ENCODE measurements at regions not wholly inside any gene's neighbourhood (a gene's known extent, or its start where the extent isn't known, plus 50 kb on each side); places are given as distances from the start of the nearest gene placed in this dataset.

GRCh38 chr7:81355911-81356310 is 413.9 kb downstream of the HGF start:
- CTCF ChIA-PET = no interaction called here
- Mint-ChIP-seq H3K27me3 (ENCODE audit: insufficient read depth, unreplicated experiment) (no peaks in the 10 kb centered on the region), H3K27ac (ENCODE audit: unreplicated experiment) (no peak overlapping the region), H3K36me3 (ENCODE audit: insufficient read depth, unreplicated experiment) (no peaks in the 10 kb centered on the region), H3K9me3 (ENCODE audit: unreplicated experiment) (no peaks in the 10 kb centered on the region), H3K4me3 (ENCODE audit: unreplicated experiment) (no peak overlapping the region), H3K4me1 (ENCODE audit: low read depth, unreplicated experiment) (no peaks in the 10 kb centered on the region)
- BruUV-seq (replicated peaks) = no TSS peak
- TF ChIP-seq, protein P1, sequence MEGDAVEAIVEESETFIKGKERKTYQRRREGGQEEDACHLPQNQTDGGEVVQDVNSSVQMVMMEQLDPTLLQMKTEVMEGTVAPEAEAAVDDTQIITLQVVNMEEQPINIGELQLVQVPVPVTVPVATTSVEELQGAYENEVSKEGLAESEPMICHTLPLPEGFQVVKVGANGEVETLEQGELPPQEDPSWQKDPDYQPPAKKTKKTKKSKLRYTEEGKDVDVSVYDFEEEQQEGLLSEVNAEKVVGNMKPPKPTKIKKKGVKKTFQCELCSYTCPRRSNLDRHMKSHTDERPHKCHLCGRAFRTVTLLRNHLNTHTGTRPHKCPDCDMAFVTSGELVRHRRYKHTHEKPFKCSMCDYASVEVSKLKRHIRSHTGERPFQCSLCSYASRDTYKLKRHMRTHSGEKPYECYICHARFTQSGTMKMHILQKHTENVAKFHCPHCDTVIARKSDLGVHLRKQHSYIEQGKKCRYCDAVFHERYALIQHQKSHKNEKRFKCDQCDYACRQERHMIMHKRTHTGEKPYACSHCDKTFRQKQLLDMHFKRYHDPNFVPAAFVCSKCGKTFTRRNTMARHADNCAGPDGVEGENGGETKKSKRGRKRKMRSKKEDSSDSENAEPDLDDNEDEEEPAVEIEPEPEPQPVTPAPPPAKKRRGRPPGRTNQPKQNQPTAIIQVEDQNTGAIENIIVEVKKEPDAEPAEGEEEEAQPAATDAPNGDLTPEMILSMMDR (IDR thresholded peaks at IDR 0.05; ENCODE audit: insufficient read depth in 1 of 2, low read depth in 1 of 2, low read length in 1 of 2, severe bottlenecking in 1 of 2, unreplicated experiment in 1 of 2) = no peak
- no peaks in the 10 kb centered on the region for H3K4me1 ChIP-seq
- H3K9me3 ChIP-seq = no peaks in the 10 kb centered on the region
- no peak for DNase-seq
- POLR2A ChIA-PET = no interaction called here
- H3K4me3 ChIP-seq (ENCODE audit: low read depth, low read length) = no peak overlapping the region
- H3K36me3 ChIP-seq (ENCODE audit: control insufficient read depth, insufficient read depth, low read length) = no peaks in the 10 kb centered on the region
- H3K27me3 ChIP-seq (replicated peaks; ENCODE audit: control insufficient read depth, insufficient read depth, low read length) = no peaks in the 10 kb centered on the region
- intact Hi-C loops (cut with micrococcal nuclease; ENCODE audit: unreplicated experiment) = no loop called here

- no peaks in the 10 kb centered on the region for H3K36me3 ChIP-seq (ENCODE audit: control insufficient read depth, insufficient read depth, low read length)
- intact Hi-C loops (cut with micrococcal nuclease; ENCODE audit: unreplicated experiment) = no loop called here
- Mint-ChIP-seq H3K9me3 (ENCODE audit: unreplicated experiment) (peaks cover 13% of the 10 kb centered on the region), H3K4me1 (ENCODE audit: low read depth, unreplicated experiment) (peaks cover 5% of the 10 kb centered on the region), H3K4me3 (ENCODE audit: unreplicated experiment) (no peak overlapping the region), H3K36me3 (ENCODE audit: insufficient read depth, unreplicated experiment) (no peaks in the 10 kb centered on the region), H3K27me3 (ENCODE audit: insufficient read depth, unreplicated experiment) (no peaks in the 10 kb centered on the region), H3K27ac (ENCODE audit: unreplicated experiment) (no peak overlapping the region)
- no peak for DNase-seq
- ChIA-PET POLR2A (no interaction called here), CTCF (no interaction called here)
- no TSS peak for BruUV-seq (replicated peaks)
- H3K27me3 ChIP-seq (replicated peaks; ENCODE audit: control insufficient read depth, insufficient read depth, low read length) = no peaks in the 10 kb centered on the region
- TF ChIP-seq, protein P1 (IDR thresholded peaks at IDR 0.05; ENCODE audit: insufficient read depth in 1 of 2, low read depth in 1 of 2, low read length in 1 of 2, severe bottlenecking in 1 of 2, unreplicated experiment in 1 of 2) = no peak
- peaks cover 8% of the 10 kb centered on the region; the same call in 1 of the 2 replicates for H3K4me1 ChIP-seq
- H3K9me3 ChIP-seq = no peaks in the 10 kb centered on the region
- H3K4me3 ChIP-seq (ENCODE audit: low read depth, low read length) = no peak overlapping the region
Observed at GRCh38 chr7:81349044-81349443, 420.8 kb downstream of the HGF start.

DNA sequence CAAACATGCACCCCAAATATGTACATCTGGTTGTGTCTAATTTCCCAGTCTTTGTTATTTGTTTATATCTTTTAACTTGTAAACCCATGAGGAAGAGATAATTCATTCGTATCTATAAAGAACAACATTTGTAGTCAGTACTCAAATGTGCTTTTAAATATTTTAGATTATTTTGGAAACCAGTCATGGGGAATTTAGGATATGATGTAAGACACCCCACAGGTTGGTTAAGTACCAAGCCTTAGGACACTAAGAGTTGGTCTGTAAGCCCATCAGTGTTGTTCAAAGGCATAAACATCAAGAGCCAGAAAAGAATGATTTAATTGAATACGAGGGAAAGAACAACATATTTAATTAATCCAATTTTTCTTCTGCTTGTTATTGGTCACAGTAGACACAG is 421.1 kb upstream of the SEMA3C start:
- Mint-ChIP-seq H3K27ac (ENCODE audit: unreplicated experiment) (no peak overlapping the region), H3K9me3 (ENCODE audit: unreplicated experiment) (peaks cover 5% of the 10 kb centered on the region), H3K4me1 (ENCODE audit: low read depth, unreplicated experiment) (no peaks in the 10 kb centered on the region), H3K4me3 (ENCODE audit: unreplicated experiment) (no peak overlapping the region), H3K36me3 (ENCODE audit: insufficient read depth, unreplicated experiment) (no peaks in the 10 kb centered on the region), H3K27me3 (ENCODE audit: insufficient read depth, unreplicated experiment) (no peaks in the 10 kb centered on the region)
- TF ChIP-seq, protein P1 (IDR thresholded peaks at IDR 0.05; ENCODE audit: insufficient read depth in 1 of 2, low read depth in 1 of 2, low read length in 1 of 2, severe bottlenecking in 1 of 2, unreplicated experiment in 1 of 2) = no peak
- Histone ChIP-seq H3K9me3 (no peaks in the 10 kb centered on the region), H3K4me1 (no peaks in the 10 kb centered on the region), H3K27me3 (replicated peaks; ENCODE audit: control insufficient read depth, insufficient read depth, low read length) (no peaks in the 10 kb centered on the region), H3K36me3 (ENCODE audit: control insufficient read depth, insufficient read depth, low read length) (no peaks in the 10 kb centered on the region), H3K4me3 (ENCODE audit: low read depth, low read length) (no peak overlapping the region)
- BruUV-seq (replicated peaks) = no TSS peak
- intact Hi-C loops (cut with micrococcal nuclease; ENCODE audit: unreplicated experiment) = no loop called here
- ChIA-PET POLR2A (no interaction called here), CTCF (no interaction called here)
- no peak for DNase-seq
